ENCODE measurements at regions not wholly inside any gene's neighbourhood (a gene's known extent, or its start where the extent isn't known, plus 50 kb on each side); places are given as distances from the start of the nearest gene placed in this dataset.
A peak's percentile ranks its signal among the peaks of the same experiment; 100 is the strongest.

DNA sequence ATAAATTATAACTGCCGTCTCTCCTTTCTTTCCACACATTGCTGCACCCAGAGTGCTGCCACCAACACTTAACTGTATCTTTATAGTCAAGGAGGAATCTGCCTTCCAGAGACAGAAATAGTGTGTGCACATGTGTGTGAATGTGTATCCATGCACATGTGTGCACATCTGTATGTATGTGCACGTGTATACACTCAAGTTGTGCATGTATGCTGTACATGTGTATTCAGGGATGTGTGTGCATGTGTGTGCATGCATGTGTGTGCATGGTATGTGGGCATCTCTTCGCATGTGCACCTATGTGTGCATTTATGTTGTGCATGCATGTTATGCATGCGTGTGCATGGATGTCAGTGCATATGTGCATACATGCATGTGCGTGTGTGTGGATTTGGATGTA lies 253.3 kb downstream of the KLF6 start:
- no peaks in the 10 kb centered on the region for H3K9me3 Mint-ChIP-seq (ENCODE audit: low read depth)
- H3K4me1 Mint-ChIP-seq (ENCODE audit: low read depth) = no peaks in the 10 kb centered on the region
- no peaks in the 10 kb centered on the region for H3K36me3 Mint-ChIP-seq
- H3K4me3 Mint-ChIP-seq = no peak overlapping the region
- H3K27ac Mint-ChIP-seq = no peak overlapping the region
- H3K27me3 Mint-ChIP-seq = no peaks in the 10 kb centered on the region

GRCh38 chr10:3530783-3531645 lies 254.0 kb downstream of the KLF6 start:
- no peaks in the 10 kb centered on the region for H3K27me3 Mint-ChIP-seq
- no peaks in the 10 kb centered on the region for H3K4me1 Mint-ChIP-seq (ENCODE audit: low read depth)
- H3K4me3 Mint-ChIP-seq = no peak overlapping the region
- no peaks in the 10 kb centered on the region for H3K36me3 Mint-ChIP-seq
- H3K9me3 Mint-ChIP-seq (ENCODE audit: low read depth) = no peaks in the 10 kb centered on the region
- H3K27ac Mint-ChIP-seq = no peak overlapping the region

- H3K27ac Mint-ChIP-seq = no peak overlapping the region
- no peak overlapping the region for H3K4me3 Mint-ChIP-seq
- H3K9me3 Mint-ChIP-seq (ENCODE audit: low read depth) = no peaks in the 10 kb centered on the region
- H3K27me3 Mint-ChIP-seq = no peaks in the 10 kb centered on the region
- H3K4me1 Mint-ChIP-seq (ENCODE audit: low read depth) = no peaks in the 10 kb centered on the region
- H3K36me3 Mint-ChIP-seq = no peaks in the 10 kb centered on the region
These were observed 254.7 kb downstream of the KLF6 start for GRCh38 chr10:3530346-3530745.

- no peaks in the 10 kb centered on the region for H3K36me3 Mint-ChIP-seq
- no peak overlapping the region for H3K4me3 Mint-ChIP-seq
These were observed 255.3 kb downstream of the KLF6 start for GRCh38 chr10:3529691-3530090.

DNA sequence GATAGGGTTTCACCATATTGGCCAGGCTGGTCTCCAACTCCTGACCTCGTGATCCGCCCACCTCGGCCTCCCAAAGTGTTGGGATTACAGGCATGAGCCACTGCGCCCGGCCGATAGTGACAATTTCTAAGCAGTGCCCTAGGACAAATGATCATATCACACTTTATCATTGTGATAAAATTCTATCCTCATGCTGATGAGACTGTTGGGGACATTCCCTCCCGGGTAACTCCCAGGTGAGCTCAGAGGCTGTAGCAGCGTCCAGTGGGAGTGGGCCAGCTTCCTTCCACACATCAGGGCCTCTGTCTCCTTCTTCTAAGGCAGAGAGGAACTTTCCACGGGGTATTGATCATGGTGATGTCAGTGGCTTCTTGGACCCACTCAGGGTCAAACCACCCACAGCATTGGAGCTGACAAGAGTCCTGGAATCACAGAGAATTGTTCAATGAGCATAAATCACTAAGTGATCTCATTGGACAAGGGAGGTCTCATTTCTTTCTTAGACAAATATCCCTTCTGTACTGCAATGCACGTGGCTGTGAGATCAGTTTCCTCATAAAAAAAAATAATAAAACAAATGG lies 256.1 kb downstream of the KLF6 start:
- Mint-ChIP-seq H3K27me3 (peaks cover 2% of the 10 kb centered on the region), H3K4me1 (ENCODE audit: low read depth) (no peaks in the 10 kb centered on the region), H3K36me3 (no peaks in the 10 kb centered on the region), H3K9me3 (ENCODE audit: low read depth) (no peaks in the 10 kb centered on the region), H3K4me3 (no peak overlapping the region), H3K27ac (no peak overlapping the region)

More at GRCh38 chr10:3529691-3530090, 255.3 kb downstream of the KLF6 start:
- Mint-ChIP-seq H3K9me3 (ENCODE audit: low read depth) (no peaks in the 10 kb centered on the region), H3K4me1 (ENCODE audit: low read depth) (no peaks in the 10 kb centered on the region), H3K27me3 (no peaks in the 10 kb centered on the region), H3K27ac (no peak overlapping the region)

DNA sequence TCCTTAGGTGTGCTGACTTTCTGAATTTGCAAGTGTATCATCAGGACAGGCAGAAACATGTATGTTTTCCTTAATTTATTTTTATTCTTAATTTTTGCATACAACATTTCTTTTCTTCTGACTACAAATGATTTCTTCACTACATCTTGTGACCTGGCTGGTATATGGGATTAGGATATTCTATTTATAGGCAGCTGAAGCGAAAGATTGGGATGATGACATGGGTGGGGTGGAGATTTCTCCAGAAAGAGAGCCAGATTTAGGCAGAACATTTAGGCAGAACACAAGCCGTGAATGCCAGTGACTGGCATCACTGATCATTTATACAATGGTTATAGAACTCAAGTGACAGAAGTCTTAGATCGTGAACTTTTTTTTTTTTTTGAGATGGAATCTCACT lies 256.7 kb downstream of the KLF6 start:
- H3K27me3 Mint-ChIP-seq = peaks cover 2% of the 10 kb centered on the region
- no peaks in the 10 kb centered on the region for H3K9me3 Mint-ChIP-seq (ENCODE audit: low read depth)
- no peaks in the 10 kb centered on the region for H3K36me3 Mint-ChIP-seq
- no peak overlapping the region for H3K27ac Mint-ChIP-seq
- H3K4me1 Mint-ChIP-seq (ENCODE audit: low read depth) = no peaks in the 10 kb centered on the region
- no peak overlapping the region for H3K4me3 Mint-ChIP-seq

DNA sequence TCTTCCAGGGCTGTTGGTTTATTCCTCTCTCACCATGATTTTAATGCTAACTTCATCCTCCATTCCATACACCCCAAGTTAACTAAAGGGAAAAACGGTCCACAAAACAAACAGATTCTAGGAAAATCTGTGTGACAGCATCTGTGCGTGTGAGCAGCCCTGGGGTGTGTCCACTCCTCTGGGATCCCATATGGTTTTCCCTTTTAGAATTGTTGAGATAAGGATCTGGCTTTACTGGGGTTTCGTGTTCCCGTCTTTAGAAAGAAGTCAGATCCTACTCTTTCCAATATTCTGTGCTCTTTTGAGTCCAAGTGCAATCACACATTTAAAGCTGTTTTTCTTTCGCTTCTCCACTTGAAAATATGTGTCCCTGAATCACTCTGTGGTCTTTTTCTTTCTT lies 257.1 kb downstream of the KLF6 start:
- H3K27me3 Mint-ChIP-seq = peaks cover 2% of the 10 kb centered on the region
- no peak overlapping the region for H3K27ac Mint-ChIP-seq
- H3K36me3 Mint-ChIP-seq = no peaks in the 10 kb centered on the region
- no peaks in the 10 kb centered on the region for H3K4me1 Mint-ChIP-seq (ENCODE audit: low read depth)
- H3K9me3 Mint-ChIP-seq (ENCODE audit: low read depth) = no peaks in the 10 kb centered on the region
- H3K4me3 Mint-ChIP-seq = no peak overlapping the region

GRCh38 chr10:3526727-3527501 lies 258.1 kb downstream of the KLF6 start:
- Mint-ChIP-seq H3K27ac (peak overlapping the region; percentile 18), H3K4me1 (ENCODE audit: low read depth) (no peaks in the 10 kb centered on the region), H3K9me3 (ENCODE audit: low read depth) (no peaks in the 10 kb centered on the region), H3K27me3 (peaks cover 2% of the 10 kb centered on the region), H3K4me3 (no peak overlapping the region), H3K36me3 (no peaks in the 10 kb centered on the region)

DNA sequence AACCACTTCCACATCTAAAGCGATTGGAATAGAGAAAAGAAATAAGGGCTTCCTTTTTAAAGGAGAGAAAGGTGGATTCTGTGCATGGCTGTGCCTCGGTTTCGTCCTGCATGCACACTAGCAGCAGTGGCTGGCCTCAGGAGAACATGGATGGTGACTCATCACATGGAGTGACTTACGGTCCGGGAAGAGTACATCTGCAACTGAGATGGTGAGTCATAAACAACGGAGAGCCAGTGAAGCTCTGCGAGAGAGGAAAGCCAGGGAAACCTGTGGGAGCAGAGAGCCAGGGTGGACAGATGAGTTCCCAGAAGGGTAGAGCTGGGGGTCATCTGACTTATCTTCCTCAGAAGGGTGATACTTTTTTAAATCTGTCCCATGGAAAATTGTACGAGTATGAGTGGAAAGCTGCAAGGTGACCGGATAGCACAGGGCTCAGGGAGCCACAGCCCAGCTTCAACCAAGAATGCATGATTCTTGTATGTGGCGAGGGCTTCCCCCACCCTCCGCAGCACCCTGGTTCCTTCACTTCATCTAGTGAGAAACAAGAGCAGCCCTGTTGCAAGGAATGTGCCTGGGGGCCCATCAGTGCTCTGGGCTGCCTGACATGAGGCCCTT lies 259.1 kb downstream of the KLF6 start:
- H3K27me3 Mint-ChIP-seq = peaks cover 2% of the 10 kb centered on the region
- no peaks in the 10 kb centered on the region for H3K4me1 Mint-ChIP-seq (ENCODE audit: low read depth)
- H3K27ac Mint-ChIP-seq = no peak overlapping the region
- H3K4me3 Mint-ChIP-seq = no peak overlapping the region
- H3K9me3 Mint-ChIP-seq (ENCODE audit: low read depth) = no peaks in the 10 kb centered on the region
- H3K36me3 Mint-ChIP-seq = no peaks in the 10 kb centered on the region

DNA sequence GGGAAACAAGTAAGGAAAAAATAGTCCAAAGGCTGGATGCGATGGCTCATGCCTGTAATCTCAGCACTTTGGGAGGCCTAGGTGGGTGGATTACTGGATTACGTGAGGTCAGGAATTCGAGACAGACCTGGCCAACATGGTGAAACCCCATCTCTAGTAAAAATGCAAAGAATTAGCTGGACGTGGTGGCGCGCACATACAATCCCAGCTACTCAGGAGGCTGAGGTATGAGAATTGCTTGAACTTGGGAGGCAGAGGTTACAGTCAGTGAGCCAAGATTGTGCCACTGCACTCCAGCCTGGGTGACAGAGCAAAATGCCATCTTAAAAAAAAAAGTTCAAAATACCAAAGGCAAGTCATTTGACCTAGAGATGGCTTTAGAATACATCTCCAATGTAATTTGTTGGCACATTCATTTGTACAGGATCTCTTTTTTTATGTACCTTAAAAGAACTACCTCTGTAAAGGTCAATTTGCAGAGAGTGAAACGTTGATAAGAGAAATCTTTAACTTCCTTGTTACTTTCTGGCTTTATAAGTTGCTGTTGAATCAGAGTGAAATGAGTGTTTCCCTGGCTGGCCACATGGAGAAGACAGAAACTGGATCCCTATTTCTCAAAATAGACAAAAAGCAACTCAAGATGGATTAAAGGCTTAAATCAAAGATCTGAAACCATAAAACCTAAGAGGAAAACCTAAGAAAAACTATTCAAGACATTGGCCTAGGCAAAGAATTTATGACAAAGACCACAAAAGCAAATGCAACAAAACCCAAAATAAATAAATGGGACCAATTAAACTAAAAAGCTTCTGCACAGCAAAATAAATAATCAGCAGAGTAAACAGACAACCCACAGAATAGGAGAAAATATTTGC lies 260.7 kb downstream of the KLF6 start:
- no peaks in the 10 kb centered on the region for H3K4me1 Mint-ChIP-seq (ENCODE audit: low read depth)
- no peaks in the 10 kb centered on the region for H3K36me3 Mint-ChIP-seq
- H3K27ac Mint-ChIP-seq = no peak overlapping the region
- H3K4me3 Mint-ChIP-seq = no peak overlapping the region
- H3K27me3 Mint-ChIP-seq = peaks cover 2% of the 10 kb centered on the region
- no peaks in the 10 kb centered on the region for H3K9me3 Mint-ChIP-seq (ENCODE audit: low read depth)

DNA sequence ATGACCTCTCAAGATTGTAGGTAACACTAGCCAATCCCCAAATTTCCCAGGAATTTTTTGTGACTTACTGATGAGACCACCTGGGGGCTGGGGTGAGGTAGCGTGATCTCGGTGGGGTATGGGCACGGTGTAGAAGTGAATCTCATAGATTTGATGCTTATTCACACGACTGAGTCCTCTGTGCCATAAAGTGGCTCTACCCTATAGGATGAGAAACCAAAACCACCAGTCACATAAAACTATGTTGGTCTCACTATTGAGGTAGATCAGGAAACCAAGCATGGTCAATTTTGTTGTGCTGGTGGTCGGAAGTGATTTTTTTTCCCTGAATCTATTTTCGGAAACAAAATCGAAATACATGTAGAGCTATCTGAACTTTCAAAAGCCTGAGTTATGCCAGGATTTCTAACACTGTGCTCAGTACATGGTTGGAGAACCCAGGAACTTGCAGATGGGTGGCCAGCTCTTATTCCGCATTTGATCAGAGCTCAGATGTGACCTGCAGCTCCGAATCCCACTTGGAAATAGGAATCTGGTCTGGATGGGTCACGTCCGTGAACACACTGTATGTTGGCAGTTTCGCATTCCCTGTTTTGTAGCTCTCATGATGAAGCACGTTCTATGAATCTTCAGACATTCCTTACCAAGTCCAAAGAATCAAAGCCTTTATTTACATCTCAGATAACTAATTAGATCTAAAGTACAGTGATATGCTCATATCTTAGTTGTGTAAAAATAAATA lies 261.5 kb downstream of the KLF6 start:
- Mint-ChIP-seq H3K9me3 (ENCODE audit: low read depth) (no peaks in the 10 kb centered on the region), H3K27ac (no peak overlapping the region), H3K4me3 (no peak overlapping the region), H3K36me3 (no peaks in the 10 kb centered on the region), H3K27me3 (peaks cover 4% of the 10 kb centered on the region), H3K4me1 (ENCODE audit: low read depth) (no peaks in the 10 kb centered on the region)

GRCh38 chr10:3516923-3517255 lies 268.1 kb downstream of the KLF6 start:
- Mint-ChIP-seq H3K27me3 (peaks cover 6% of the 10 kb centered on the region), H3K4me1 (ENCODE audit: low read depth) (peaks cover 2% of the 10 kb centered on the region), H3K36me3 (no peaks in the 10 kb centered on the region), H3K27ac (no peak overlapping the region), H3K9me3 (ENCODE audit: low read depth) (no peaks in the 10 kb centered on the region), H3K4me3 (no peak overlapping the region)

DNA sequence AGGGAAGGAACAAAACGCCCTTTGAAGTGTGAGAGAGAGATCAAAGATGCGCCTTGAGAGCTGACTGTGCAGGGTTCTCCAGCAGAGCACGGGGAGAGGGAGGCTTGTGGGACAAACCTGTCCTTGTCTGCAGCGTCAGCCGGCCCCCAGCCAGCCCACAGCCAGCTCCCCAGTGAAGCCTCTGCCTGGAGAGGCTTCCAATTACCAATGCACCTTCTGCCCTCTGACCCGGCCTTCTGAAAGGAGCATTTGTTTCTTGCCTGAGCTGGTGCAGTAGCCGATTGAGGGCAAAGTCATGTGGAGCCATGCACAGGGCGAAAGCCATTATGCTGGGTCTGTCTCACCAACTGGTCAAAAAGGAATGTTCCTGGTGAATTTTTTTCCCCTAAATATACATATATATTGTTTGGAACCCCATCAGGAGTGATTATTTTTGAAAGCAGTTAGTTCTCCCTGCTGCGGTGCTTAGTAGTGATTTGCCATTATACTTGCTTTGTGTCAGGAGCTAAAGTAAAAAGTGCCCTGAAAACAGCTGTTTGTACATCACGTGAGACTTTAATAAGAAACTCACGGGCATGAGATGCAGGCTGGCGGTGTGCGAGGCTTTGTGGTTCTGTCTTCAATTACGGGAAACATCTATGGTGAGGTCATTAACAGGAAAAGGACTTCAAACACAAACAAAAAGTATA lies 268.6 kb downstream of the KLF6 start:
- Mint-ChIP-seq H3K27me3 (peaks cover 6% of the 10 kb centered on the region), H3K27ac (no peak overlapping the region), H3K9me3 (ENCODE audit: low read depth) (no peaks in the 10 kb centered on the region), H3K4me3 (no peak overlapping the region), H3K36me3 (no peaks in the 10 kb centered on the region), H3K4me1 (ENCODE audit: low read depth) (peaks cover 2% of the 10 kb centered on the region)

All from activated naive CD8-positive, alpha-beta T cell (primary cell).